HFF-Myc (cell line): ENCODE measurements at regions not wholly inside any gene's neighbourhood (a gene's known extent, or its start where the extent isn't known, plus 50 kb on each side); places are given as distances from the start of the nearest gene placed in this dataset.

Experiments
- DNase-seq: peaks from one replicate; pipeline ENCODE4 v3.0.0-alpha.2; 2011; ENCODE audit warnings: low read depth; ENCODE audit errors: extremely low read depth
- H3K4me3 ChIP-seq: replicated peaks from 2 replicates; pipeline ENCODE4 v1.5.1; 2011; ENCODE audit warnings: low read depth, mild to moderate bottlenecking, control low read depth, low read length
- TF ChIP-seq, protein P1 (sequence below): IDR thresholded peaks from 2 replicates; pipeline ENCODE4 v1.5.1; 2012; ENCODE audit warnings: mild to moderate bottlenecking, low read depth, low read length, control low read depth; ENCODE audit errors: missing control alignments

DNA sequence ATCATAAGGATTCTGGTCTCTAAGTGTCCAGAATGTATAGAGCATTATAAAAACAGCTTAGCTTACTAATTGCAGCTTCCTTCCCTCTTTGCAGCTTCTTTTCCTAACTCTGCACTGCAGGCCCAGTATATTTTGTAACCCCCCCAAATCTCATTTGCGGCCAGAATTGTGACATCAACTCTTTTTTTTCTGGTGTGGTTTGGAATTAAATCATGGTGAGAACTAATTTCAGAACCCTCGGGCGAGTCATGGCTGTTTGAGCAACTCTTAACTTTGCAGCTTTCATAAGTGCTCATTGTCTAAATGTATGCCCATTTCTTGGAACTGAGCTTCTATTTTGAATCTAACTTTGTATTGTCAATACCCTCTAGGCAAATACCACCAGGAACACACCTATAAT is 187.4 kb downstream of the CYYR1 start:
- TF ChIP-seq, protein P1, sequence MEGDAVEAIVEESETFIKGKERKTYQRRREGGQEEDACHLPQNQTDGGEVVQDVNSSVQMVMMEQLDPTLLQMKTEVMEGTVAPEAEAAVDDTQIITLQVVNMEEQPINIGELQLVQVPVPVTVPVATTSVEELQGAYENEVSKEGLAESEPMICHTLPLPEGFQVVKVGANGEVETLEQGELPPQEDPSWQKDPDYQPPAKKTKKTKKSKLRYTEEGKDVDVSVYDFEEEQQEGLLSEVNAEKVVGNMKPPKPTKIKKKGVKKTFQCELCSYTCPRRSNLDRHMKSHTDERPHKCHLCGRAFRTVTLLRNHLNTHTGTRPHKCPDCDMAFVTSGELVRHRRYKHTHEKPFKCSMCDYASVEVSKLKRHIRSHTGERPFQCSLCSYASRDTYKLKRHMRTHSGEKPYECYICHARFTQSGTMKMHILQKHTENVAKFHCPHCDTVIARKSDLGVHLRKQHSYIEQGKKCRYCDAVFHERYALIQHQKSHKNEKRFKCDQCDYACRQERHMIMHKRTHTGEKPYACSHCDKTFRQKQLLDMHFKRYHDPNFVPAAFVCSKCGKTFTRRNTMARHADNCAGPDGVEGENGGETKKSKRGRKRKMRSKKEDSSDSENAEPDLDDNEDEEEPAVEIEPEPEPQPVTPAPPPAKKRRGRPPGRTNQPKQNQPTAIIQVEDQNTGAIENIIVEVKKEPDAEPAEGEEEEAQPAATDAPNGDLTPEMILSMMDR = no peak
- no peak overlapping the region for H3K4me3 ChIP-seq
- DNase-seq = no peak

DNA sequence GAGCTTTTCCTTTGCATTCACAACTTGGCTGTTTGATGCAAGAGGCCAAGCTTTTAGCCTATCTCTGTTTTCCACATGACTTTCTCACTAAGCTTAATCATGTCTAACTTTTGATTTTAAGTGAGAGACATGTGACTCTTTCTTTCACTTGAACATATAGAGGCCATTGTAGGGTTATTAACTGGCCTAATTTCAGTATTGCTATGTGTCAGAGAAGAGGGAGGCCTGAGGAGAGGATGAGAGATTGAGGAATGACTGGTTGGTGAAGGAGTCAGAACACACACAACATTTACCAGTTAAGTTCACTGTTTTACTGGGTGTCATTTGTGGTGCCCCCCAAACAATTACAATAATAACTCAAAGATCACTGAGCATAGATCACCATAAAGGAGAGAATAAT is 193.5 kb downstream of the CYYR1 start:
- H3K4me3 ChIP-seq = no peak overlapping the region
- TF ChIP-seq, protein P1 = no peak
- DNase-seq = no peak

DNA sequence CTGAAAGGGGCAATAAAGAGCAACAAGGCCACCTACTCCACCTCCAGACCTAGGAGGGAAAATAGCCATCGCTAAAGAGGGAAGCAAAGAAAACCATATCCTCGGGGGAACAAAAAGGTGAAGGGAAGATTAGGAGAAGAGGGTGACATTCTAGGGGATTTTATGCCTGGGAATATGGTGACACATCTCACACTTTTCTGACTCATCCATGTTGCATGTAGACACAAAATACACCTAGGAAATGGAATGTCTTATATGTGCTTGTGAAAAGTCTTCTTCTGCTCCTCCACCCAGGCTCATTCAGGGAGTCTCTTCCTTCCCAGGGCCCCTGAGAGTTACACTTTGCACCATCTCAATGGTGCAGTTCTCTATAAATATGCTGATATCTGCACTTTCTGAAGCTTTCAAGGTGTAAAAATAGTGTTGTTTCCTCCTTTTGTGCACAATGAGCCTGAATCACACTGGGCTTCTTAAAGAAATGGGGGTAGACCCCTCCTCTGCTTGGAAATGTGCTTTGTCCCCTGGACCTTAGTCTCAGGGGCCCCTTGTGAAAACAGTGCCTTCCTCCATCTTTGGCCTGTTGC is 195.9 kb downstream of the CYYR1 start:
- DNase-seq = no peak
- TF ChIP-seq, protein P1 = no peak
- no peak overlapping the region for H3K4me3 ChIP-seq

DNA sequence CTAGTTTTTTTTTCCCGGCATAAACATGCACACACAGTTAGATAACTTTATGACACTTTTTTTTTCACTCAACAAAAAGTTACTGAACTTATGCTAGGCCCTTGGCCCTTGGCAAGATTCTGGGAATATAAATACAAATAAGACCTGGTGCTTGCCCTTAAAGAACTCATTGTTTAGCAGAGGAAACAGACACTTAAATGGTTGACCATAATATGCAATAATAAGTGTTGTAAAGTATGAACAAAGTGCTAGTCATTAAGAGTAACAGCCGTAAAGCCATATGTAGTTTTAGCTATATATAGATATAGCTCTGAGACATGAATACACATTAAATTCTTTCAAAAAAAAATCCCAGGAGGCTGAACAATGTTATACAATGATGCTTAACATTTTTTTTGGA is 198.3 kb downstream of the CYYR1 start:
- no peak for DNase-seq
- H3K4me3 ChIP-seq = no peak overlapping the region
- TF ChIP-seq, protein P1 = no peak

DNA sequence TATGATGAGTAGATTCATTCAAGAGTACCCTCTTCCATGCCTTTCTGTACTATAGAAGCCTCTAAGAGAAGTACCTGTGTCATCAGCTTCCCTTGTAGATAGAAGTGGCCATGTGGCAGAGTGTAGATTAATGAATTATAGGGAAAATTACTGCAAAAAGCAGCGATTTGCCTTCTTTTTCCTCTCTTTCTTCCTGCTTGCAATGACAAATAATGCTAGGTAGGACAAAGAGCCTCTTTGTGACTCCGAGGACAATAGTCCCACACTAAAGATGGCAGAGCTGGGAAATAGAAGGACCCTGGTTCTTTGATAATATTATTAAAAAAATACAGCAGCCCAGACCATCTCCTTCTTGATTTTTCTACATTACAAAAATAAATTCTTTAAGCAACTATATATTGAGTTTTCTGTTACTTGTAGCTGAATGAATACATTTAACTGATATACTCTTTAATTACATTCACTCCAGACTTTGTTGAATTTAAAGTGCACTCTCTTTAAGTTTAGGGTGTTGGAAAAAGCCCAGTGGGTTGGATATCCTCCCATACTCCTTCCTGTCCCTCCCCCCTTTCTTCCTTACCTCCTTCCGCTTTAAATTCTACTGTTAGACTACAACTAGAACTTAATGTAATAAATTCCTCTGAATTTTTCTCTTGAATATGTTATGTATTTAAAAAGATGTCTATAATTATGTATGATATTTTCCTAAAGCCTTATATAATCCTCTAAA is 198.2 kb upstream of the APP start:
- TF ChIP-seq, protein P1 = no peak
- no peak for DNase-seq

DNA sequence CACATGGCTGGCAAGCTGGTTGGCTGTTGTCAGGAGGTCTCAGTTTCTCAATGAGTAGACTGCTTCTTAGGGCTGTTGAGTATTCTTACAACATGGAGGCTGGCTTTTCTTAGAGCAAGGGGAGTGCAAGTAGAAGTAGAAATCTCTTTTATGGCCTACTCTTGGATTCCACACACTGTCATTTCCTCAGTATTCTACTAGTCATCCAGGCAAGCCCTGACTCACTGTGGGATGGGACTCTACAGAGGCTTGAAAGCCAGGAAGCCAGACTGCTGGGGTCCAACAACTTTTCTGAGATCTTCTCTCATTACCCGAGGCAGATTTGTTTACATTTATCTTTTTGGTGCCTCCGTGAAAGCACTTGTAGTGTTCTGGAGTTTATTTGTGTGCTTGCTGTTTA is 196.2 kb upstream of the APP start:
- TF ChIP-seq, protein P1 = no peak
- no peak overlapping the region for H3K4me3 ChIP-seq
- DNase-seq = no peak

More for the DNA sequence above, 198.2 kb upstream of the APP start:
- H3K4me3 ChIP-seq = no peak overlapping the region
